ENCODE measurements at regions not wholly inside any gene's neighbourhood (a gene's known extent, or its start where the extent isn't known, plus 50 kb on each side); places are given as distances from the start of the nearest gene placed in this dataset.
"Not testable (repeated sequence)": the region's sequence is repeated elsewhere in the genome, so short reads cannot be mapped to it uniquely, and the experiment has no call there.

DNA sequence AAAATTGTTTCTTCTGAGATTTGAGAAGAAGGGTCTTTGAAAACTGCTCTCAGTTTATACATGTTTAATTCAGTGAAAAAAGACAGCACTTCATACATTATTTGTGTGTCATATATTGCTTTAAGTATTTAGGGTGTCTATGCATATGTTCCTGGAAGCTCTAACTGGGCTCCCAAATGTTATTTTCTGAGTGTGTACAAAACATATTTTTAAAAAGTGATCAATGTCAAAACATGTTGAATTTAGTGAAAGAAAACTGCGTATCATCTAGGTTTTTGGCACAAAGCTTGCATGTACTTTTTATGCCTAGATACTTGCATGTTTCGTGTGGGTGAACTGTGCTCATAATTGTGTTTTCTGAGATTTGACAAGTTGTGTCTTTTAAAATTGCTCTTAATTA, 81.6 kb downstream of the ASCL4 start:
- no peaks in the 10 kb centered on the region for H3K4me1 ChIP-seq (ENCODE audit: control insufficient read depth, insufficient read depth, low read length)
- H3K9ac ChIP-seq (ENCODE audit: low read length) = no peak overlapping the region
- no peaks in the 10 kb centered on the region for H3K27me3 ChIP-seq (ENCODE audit: control insufficient read depth, insufficient read depth, low read length)
- H3K36me3 ChIP-seq (ENCODE audit: control insufficient read depth, insufficient read depth, low read length) = no peaks in the 10 kb centered on the region
- no peak overlapping the region for H3K27ac ChIP-seq (ENCODE audit: low read depth, low read length)
- H3K4me3 ChIP-seq (ENCODE audit: low read length) = no peak overlapping the region

DNA sequence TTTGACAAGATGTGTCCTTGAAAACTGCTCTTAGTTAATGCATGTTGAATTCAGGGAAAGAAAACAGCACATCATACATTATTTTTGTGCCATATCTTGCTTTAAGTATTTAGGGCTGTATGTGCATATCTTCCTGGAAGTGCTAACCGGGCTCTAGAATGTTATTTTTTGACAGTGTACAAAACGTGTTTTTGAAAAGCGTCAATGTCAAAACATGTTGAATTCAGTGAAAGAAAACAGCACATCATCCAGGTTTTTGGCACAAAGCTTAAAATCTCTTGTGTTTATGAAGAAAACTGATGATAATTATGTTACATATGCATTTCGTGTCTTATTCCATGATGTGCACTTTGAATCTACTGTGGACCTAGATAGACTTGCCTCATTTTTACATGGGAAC, 82.7 kb downstream of the ASCL4 start:
- H3K27ac ChIP-seq (ENCODE audit: low read depth, low read length) = no peak overlapping the region
- no peak overlapping the region for H3K4me3 ChIP-seq (ENCODE audit: low read length)
- H3K36me3 ChIP-seq (ENCODE audit: control insufficient read depth, insufficient read depth, low read length) = no peaks in the 10 kb centered on the region
- H3K4me1 ChIP-seq (ENCODE audit: control insufficient read depth, insufficient read depth, low read length) = no peaks in the 10 kb centered on the region
- no peak overlapping the region for H3K9ac ChIP-seq (ENCODE audit: low read length)
- H3K27me3 ChIP-seq (ENCODE audit: control insufficient read depth, insufficient read depth, low read length) = no peaks in the 10 kb centered on the region

DNA sequence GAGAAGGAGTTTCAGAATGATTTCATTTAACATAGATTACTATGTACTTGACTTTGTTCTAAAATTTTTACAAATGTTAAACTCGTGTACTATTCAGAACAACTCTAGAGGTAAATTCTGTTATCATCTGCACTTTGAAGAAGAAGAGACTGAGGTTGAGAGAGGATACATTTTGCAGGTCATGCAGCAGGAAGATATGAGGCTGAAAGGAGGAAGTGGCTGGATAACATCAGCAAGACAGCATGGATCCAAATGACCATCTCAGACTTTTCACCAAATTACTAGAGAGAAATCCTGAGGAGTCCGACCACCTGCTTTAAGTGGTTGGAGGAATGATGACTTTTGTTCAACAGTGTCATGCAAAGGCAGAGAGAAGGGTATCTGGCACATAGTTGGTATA, 84.9 kb downstream of the ASCL4 start:
- Histone ChIP-seq H3K4me3 (ENCODE audit: low read length) (no peak overlapping the region), H3K9ac (ENCODE audit: low read length) (no peak overlapping the region), H3K36me3 (ENCODE audit: control insufficient read depth, insufficient read depth, low read length) (no peaks in the 10 kb centered on the region), H3K4me1 (ENCODE audit: control insufficient read depth, insufficient read depth, low read length) (no peaks in the 10 kb centered on the region), H3K27ac (ENCODE audit: low read depth, low read length) (no peak overlapping the region), H3K27me3 (ENCODE audit: control insufficient read depth, insufficient read depth, low read length) (no peaks in the 10 kb centered on the region)

DNA sequence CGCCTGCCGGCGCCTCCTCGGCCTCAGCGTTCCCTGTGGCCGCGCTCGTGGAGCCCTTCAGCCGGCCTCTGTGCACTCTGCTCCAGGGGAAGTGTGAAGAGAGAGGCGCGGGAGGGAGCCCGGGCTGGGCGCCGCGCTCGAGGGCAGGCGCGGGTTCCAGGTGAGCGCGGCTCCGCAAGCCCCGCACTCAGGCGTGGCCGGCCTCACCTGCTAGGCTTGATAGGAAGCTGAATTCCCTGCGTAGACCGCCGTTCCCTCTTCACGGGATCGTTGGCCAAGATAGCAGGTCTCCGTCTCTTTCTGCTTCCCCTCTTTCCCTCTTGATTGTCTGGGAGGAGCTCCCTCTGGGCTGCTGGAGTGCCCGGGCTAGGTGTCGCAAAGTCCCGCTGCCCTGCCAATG, 89.7 kb downstream of the ASCL4 start:
- H3K27ac ChIP-seq (ENCODE audit: low read depth, low read length) = no peak overlapping the region
- peak overlapping the region; percentile 36 for H3K4me3 ChIP-seq (ENCODE audit: low read length)
- no peaks in the 10 kb centered on the region for H3K4me1 ChIP-seq (ENCODE audit: control insufficient read depth, insufficient read depth, low read length)
- H3K36me3 ChIP-seq (ENCODE audit: control insufficient read depth, insufficient read depth, low read length) = no peaks in the 10 kb centered on the region
- H3K9ac ChIP-seq (ENCODE audit: low read length) = no peak overlapping the region
- no peaks in the 10 kb centered on the region for H3K27me3 ChIP-seq (ENCODE audit: control insufficient read depth, insufficient read depth, low read length)

DNA sequence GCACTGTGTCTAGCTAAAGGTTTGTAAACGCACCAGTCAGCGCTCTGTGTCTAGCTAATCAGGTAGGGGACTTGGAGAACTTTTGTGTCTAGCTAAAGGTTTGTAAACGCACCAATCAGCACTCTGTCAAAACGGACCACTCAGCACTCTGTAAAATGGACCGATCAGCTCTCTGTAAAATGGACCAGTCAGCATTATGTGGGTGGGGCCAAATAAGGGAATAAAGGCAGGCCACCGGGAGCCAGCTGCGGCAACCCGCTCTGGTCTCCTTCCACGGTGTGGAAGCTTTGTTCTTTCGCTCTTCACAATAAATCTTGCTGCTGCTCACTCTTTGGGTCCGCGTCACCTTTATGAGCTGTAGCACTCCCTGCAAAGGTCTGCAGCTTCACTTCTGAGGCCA, 90.2 kb downstream of the ASCL4 start:
- not testable (repeated sequence) for H3K9ac ChIP-seq (ENCODE audit: low read length); H3K4me3 ChIP-seq (ENCODE audit: low read length)

DNA sequence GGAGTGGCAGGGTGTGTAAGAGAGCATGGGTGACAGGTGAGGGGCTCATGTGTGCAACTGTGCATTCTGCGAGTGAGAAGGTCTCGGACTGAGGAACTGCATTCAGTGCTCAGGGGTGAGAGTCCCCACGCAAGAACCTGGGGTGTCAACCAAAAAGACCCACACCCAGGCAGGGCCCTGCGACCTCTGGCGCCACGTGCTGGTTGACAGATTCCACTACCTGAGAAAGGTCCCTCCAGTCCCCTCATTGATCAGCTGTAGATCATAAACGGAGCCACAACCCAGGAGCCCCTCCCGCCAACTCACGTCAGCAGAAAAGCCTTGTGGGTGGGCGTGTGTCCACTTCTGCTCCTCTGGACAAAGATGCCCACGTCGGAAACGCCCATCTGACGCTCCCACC, 98.7 kb downstream of the ASCL4 start:
- Histone ChIP-seq H3K9ac (ENCODE audit: low read length) (no peak overlapping the region), H3K36me3 (ENCODE audit: control insufficient read depth, insufficient read depth, low read length) (no peaks in the 10 kb centered on the region), H3K4me3 (ENCODE audit: low read length) (no peak overlapping the region), H3K4me1 (ENCODE audit: control insufficient read depth, insufficient read depth, low read length) (no peaks in the 10 kb centered on the region), H3K27me3 (ENCODE audit: control insufficient read depth, insufficient read depth, low read length) (no peaks in the 10 kb centered on the region), H3K27ac (ENCODE audit: low read depth, low read length) (no peak overlapping the region)

More for the DNA sequence above, 90.2 kb downstream of the ASCL4 start:
- not testable (repeated sequence) for H3K27ac ChIP-seq (ENCODE audit: low read depth, low read length); H3K27me3 ChIP-seq (ENCODE audit: control insufficient read depth, insufficient read depth, low read length); H3K36me3 ChIP-seq (ENCODE audit: control insufficient read depth, insufficient read depth, low read length); H3K4me1 ChIP-seq (ENCODE audit: control insufficient read depth, insufficient read depth, low read length)

DNA sequence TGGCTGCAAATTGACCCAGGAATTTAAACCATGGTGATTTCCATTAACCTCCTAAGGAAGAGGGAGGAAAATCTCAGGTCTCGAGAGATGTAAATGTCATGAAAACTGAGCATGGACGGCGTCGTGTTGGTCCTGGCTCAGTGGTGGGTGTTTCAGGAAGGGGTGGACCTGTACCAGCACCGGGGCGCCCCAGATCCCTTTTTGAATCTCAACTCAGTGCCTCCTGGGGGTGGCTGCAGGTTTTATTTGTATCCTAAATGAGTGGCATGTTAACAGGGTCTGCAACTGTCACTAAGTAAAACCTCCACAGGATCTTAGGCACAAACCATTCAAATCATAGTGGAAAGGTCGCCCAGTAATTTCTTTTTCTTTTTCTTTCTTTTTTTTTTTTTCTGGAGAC, 101.3 kb downstream of the ASCL4 start:
- no peak overlapping the region for H3K4me3 ChIP-seq (ENCODE audit: low read length)
- H3K36me3 ChIP-seq (ENCODE audit: control insufficient read depth, insufficient read depth, low read length) = no peaks in the 10 kb centered on the region
- H3K27me3 ChIP-seq (ENCODE audit: control insufficient read depth, insufficient read depth, low read length) = no peaks in the 10 kb centered on the region
- no peak overlapping the region for H3K27ac ChIP-seq (ENCODE audit: low read depth, low read length)
- H3K9ac ChIP-seq (ENCODE audit: low read length) = no peak overlapping the region
- no peaks in the 10 kb centered on the region for H3K4me1 ChIP-seq (ENCODE audit: control insufficient read depth, insufficient read depth, low read length)

DNA sequence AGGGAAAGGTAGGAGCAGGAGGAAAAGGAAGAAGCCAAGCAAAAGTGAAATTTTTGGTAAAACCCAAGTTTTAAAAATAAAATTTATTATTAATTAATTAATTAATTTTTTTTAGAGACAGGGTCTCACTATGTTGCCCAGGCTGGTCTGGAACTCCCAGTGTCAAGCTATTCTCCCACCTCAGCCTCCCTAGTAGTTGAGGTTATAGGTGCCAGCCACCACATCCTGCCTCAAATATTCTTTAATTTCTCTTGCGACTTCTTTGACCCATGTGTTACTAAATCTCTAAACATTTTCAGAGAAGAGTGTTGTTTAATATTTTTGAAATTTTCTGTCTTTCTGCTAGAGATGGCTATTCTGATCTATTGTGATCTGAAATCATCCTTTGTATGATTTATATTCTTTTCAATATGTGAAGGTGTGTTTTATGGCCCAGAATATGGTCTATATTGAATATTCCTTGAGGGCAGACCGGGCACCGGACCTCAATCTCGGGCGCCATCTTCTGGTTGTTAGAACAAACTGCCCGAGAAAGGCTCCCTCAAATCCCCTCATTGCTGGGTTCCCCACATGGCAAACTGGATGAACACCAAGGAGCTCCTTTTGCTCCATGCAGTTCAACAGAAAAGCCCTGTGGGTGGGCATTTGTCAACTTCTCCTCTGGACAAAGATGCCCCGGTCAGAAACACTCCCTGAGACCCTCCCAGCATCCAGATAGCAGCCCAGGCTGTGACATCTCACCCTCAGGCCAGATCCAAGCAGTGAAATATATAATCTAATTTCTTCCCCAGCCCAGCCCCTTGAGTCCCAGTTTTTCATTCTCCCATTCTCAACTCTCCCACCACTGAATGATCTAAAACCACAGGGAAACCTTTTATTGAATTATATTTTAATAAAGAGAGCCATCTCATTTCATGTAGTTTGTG, 110.5 kb downstream of the ASCL4 start:
- Histone ChIP-seq H3K27me3 (ENCODE audit: control insufficient read depth, insufficient read depth, low read length) (no peaks in the 10 kb centered on the region), H3K4me1 (ENCODE audit: control insufficient read depth, insufficient read depth, low read length) (no peaks in the 10 kb centered on the region), H3K36me3 (ENCODE audit: control insufficient read depth, insufficient read depth, low read length) (no peaks in the 10 kb centered on the region), H3K27ac (ENCODE audit: low read depth, low read length) (no peak overlapping the region), H3K9ac (ENCODE audit: low read length) (no peak overlapping the region), H3K4me3 (ENCODE audit: low read length) (no peak overlapping the region)

DNA sequence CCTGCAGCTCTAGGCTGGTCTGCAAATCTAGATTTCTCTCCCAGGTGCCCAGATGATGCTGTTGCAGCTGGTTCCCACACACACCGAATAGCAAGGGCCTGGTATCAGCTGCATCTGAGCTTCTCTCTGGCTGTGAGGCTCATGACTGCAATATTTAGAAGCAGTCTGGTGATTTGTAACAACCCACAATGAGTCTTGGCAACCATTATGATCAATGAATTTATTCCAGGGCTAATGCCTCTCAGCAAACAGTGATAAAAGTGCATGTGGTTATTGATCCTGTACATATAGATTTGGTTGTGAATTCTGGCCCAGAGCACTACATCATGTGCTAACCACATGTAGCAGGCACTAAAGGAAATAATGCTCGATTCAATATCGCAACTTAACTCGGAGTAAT, 114.3 kb downstream of the ASCL4 start:
- Histone ChIP-seq H3K9ac (ENCODE audit: low read length) (no peak overlapping the region), H3K4me1 (ENCODE audit: control insufficient read depth, insufficient read depth, low read length) (no peaks in the 10 kb centered on the region), H3K4me3 (ENCODE audit: low read length) (no peak overlapping the region), H3K27me3 (ENCODE audit: control insufficient read depth, insufficient read depth, low read length) (no peaks in the 10 kb centered on the region), H3K36me3 (ENCODE audit: control insufficient read depth, insufficient read depth, low read length) (no peaks in the 10 kb centered on the region), H3K27ac (ENCODE audit: low read depth, low read length) (no peak overlapping the region)

DNA sequence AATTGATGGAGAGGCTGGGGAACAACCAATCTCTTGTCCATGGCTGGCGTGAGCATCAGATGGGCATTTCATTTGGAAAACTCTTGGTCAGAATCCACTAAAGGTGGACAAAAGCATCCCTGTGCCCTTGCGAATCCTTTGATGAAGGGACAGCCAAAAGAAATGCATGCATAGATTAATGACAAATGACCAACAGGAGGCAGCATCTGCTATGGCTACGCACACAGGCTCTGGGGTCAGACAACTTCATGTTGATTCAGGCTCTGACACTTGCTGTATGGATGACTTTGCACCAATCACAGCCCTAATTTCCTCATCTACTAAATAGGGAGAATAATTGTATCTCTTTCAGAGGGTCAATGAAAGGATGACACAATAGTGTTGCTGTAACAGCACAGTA, 117.5 kb downstream of the ASCL4 start:
- Histone ChIP-seq H3K4me1 (ENCODE audit: control insufficient read depth, insufficient read depth, low read length) (no peaks in the 10 kb centered on the region), H3K27ac (ENCODE audit: low read depth, low read length) (no peak overlapping the region), H3K36me3 (ENCODE audit: control insufficient read depth, insufficient read depth, low read length) (no peaks in the 10 kb centered on the region), H3K27me3 (ENCODE audit: control insufficient read depth, insufficient read depth, low read length) (no peaks in the 10 kb centered on the region), H3K9ac (ENCODE audit: low read length) (no peak overlapping the region), H3K4me3 (ENCODE audit: low read length) (no peak overlapping the region)

DNA sequence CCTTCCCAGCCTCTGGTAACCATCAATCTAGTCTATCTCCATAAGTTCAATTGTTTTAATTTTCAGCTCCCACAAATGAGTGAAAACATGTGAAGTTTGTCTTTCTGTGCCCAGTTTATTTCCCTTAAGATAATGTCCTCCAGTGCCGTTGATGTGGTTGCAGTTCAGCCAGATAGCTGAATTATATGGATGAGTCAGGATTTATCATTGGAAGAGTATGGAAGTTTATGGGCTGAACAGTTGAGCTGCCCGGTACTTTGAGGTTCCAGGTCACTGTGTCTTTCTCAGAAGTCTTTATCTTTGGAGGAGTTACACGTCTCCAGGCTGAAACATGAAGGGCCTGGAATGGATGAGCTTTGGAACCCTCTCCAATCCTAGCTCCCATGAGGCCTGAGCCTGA, 120.1 kb downstream of the ASCL4 start:
- no peaks in the 10 kb centered on the region for H3K27me3 ChIP-seq (ENCODE audit: control insufficient read depth, insufficient read depth, low read length)
- no peak overlapping the region for H3K4me3 ChIP-seq (ENCODE audit: low read length)
- no peaks in the 10 kb centered on the region for H3K4me1 ChIP-seq (ENCODE audit: control insufficient read depth, insufficient read depth, low read length)
- no peak overlapping the region for H3K9ac ChIP-seq (ENCODE audit: low read length)
- no peaks in the 10 kb centered on the region for H3K36me3 ChIP-seq (ENCODE audit: control insufficient read depth, insufficient read depth, low read length)
- H3K27ac ChIP-seq (ENCODE audit: low read depth, low read length) = no peak overlapping the region

DNA sequence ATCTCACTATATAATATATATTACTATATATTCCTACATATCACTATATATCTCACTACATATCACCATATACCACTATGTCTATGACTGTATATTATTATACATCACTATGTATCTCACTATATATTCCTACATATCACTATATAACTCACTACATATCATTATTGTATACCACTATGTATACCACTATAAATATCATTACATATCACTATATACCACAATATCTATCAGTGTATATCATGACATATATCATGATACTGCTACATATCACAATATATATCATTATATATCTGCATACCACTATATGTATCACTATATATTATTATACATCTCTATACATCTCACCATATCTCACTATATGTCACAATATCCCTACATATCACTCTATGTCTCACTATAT, 121.5 kb downstream of the ASCL4 start:
- Histone ChIP-seq H3K27ac (ENCODE audit: low read depth, low read length) (no peak overlapping the region), H3K9ac (ENCODE audit: low read length) (no peak overlapping the region), H3K36me3 (ENCODE audit: control insufficient read depth, insufficient read depth, low read length) (no peaks in the 10 kb centered on the region), H3K4me1 (ENCODE audit: control insufficient read depth, insufficient read depth, low read length) (no peaks in the 10 kb centered on the region), H3K4me3 (ENCODE audit: low read length) (no peak overlapping the region), H3K27me3 (ENCODE audit: control insufficient read depth, insufficient read depth, low read length) (no peaks in the 10 kb centered on the region)

DNA sequence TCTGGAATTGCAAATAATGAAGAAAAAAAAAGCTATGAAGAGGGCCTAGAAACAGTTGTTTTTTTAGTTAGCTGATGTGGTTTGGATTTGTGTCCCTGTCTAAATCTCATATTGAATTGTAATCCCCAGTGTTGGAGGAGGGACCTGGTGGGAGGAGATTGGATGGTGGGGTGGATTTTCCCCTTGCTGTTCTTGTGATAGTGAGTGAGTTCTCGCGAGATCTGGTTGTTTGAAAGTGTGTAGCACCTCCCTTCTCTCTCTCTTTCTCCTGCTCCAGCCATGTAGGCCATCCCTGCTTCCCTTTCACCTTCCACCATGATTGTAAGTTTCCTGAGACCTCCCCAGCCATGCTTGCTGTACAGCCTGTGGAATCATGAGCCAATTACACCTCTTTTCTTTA, 126.1 kb downstream of the ASCL4 start:
- Histone ChIP-seq H3K4me3 (ENCODE audit: low read length) (no peak overlapping the region), H3K27ac (ENCODE audit: low read depth, low read length) (no peak overlapping the region), H3K27me3 (ENCODE audit: control insufficient read depth, insufficient read depth, low read length) (no peaks in the 10 kb centered on the region), H3K36me3 (ENCODE audit: control insufficient read depth, insufficient read depth, low read length) (no peaks in the 10 kb centered on the region), H3K9ac (ENCODE audit: low read length) (no peak overlapping the region), H3K4me1 (ENCODE audit: control insufficient read depth, insufficient read depth, low read length) (no peaks in the 10 kb centered on the region)

All from rectal smooth muscle tissue (tissue), 1 donor.